HEK293 (cell line): ENCODE measurements at regions not wholly inside any gene's neighbourhood (a gene's known extent, or its start where the extent isn't known, plus 50 kb on each side); places are given as distances from the start of the nearest gene placed in this dataset.

ENCODE experiments used
- CTCF ChIA-PET: fragments of 350-600 bp; formaldehyde crosslinking; extraction: SDS; loops from one replicate; lab custom pipeline; 2021; ENCODE audit warnings: antibody characterized with exemption; lab: Yijun Ruan, JAX
- POLR2A ChIA-PET: fragments of 300-600 bp; formaldehyde crosslinking; extraction: SDS; loops from one replicate; lab custom pipeline; 2020; ENCODE audit warnings: antibody characterized with exemption, inconsistent platforms; lab: Yijun Ruan, JAX
- H3K27ac ChIP-seq: fragments of 200-500 bp; sonication (Bioruptor generic); 2 replicates; pipeline ENCODE4 v1.5.1; 2014; ENCODE audit warnings: low read depth, low read length, control low read depth, inconsistent platforms; ENCODE audit errors: extremely low read depth
- H3K36me3 ChIP-seq, 2 experiments: fragments of 200-500 bp in 1 of 2; sonication (Bioruptor generic) in 1 of 2; 1 replicate in 1 of 2; 2 replicates in 1 of 2; pipeline ENCODE4 v1.5.1; 2014 to 2017; ENCODE audit warnings: inconsistent platforms in 2 of 2, low read length in 2 of 2; ENCODE audit not compliant: control insufficient read depth in 2 of 2, insufficient read depth in 1 of 2
- H3K4me1 ChIP-seq: fragments of 200-500 bp; sonication (Bioruptor generic); 2 replicates; pipeline ENCODE4 v1.5.1; 2014; ENCODE audit warnings: mild to moderate bottlenecking, low read length, inconsistent platforms; ENCODE audit not compliant: control insufficient read depth, insufficient read depth
- H3K4me3 ChIP-seq: 2 replicates; pipeline ENCODE4 v1.5.1; 2011; ENCODE audit warnings: low read depth, mild to moderate bottlenecking, control low read depth, low read length, moderate library complexity
- H3K9me3 ChIP-seq: fragments of 200-500 bp; sonication (Bioruptor generic); 2 replicates; pipeline ENCODE4 v1.5.1; 2014; ENCODE audit warnings: low read depth, low read length, inconsistent platforms; ENCODE audit not compliant: control insufficient read depth, insufficient read depth
- BCL11A ChIP-seq: fragments of 450-650 bp; formaldehyde crosslinking; IDR thresholded peaks from 2 replicates; pipeline ENCODE4 v1.5.1; 2016; ENCODE audit warnings: low read depth, missing biosample characterization, missing genetic modification characterization
- KLF9 ChIP-seq: fragments of 450-650 bp; formaldehyde crosslinking; IDR thresholded peaks from 2 replicates; pipeline ENCODE4 v1.5.1; 2016; ENCODE audit warnings: missing biosample characterization, missing genetic modification characterization, low read depth
- REPIN1 ChIP-seq: fragments of 450-650 bp; formaldehyde crosslinking; IDR thresholded peaks from 2 replicates; pipeline ENCODE4 v1.5.1; 2017; ENCODE audit warnings: missing biosample characterization, missing genetic modification characterization, low read depth
- SCRT2 ChIP-seq: fragments of 450-650 bp; formaldehyde crosslinking; IDR thresholded peaks from 2 replicates; pipeline ENCODE4 v1.5.1; 2016; ENCODE audit warnings: missing biosample characterization, missing genetic modification characterization
- ZBTB1 ChIP-seq: fragments of 450-650 bp; formaldehyde crosslinking; IDR thresholded peaks from 2 replicates; pipeline ENCODE4 v1.5.1; 2016; ENCODE audit warnings: missing biosample characterization, missing genetic modification characterization
- ZBTB11 ChIP-seq: fragments of 450-650 bp; formaldehyde crosslinking; conservative IDR thresholded peaks from 2 replicates; pipeline ENCODE4 v1.5.1; 2016; ENCODE audit warnings: low read depth, missing biosample characterization, missing genetic modification characterization
- ZIC2 ChIP-seq: fragments of 450-650 bp; formaldehyde crosslinking; IDR thresholded peaks from 2 replicates; pipeline ENCODE4 v1.5.1; 2016; ENCODE audit warnings: missing biosample characterization, missing genetic modification characterization
- ZNF114 ChIP-seq: fragments of 450-650 bp; formaldehyde crosslinking; IDR thresholded peaks from 2 replicates; pipeline ENCODE4 v1.5.0; 2017; ENCODE audit warnings: missing biosample characterization, missing genetic modification characterization
- ZNF133 ChIP-seq: fragments of 450-650 bp; formaldehyde crosslinking; IDR thresholded peaks from 2 replicates; pipeline ENCODE4 v1.5.1; 2016; ENCODE audit warnings: missing biosample characterization, missing genetic modification characterization
- ZNF26 ChIP-seq: fragments of 450-650 bp; formaldehyde crosslinking; IDR thresholded peaks from 2 replicates; pipeline ENCODE4 v1.5.1; 2016; ENCODE audit warnings: missing biosample characterization, missing genetic modification characterization
- ZNF292 ChIP-seq: fragments of 450-650 bp; formaldehyde crosslinking; IDR thresholded peaks from 2 replicates; pipeline ENCODE4 v1.5.1; 2016; ENCODE audit warnings: low read depth, missing biosample characterization, missing genetic modification characterization, borderline replicate concordance
- ZNF362 ChIP-seq: fragments of 450-650 bp; formaldehyde crosslinking; IDR thresholded peaks from 2 replicates; pipeline ENCODE4 v1.5.1; 2016; ENCODE audit warnings: missing biosample characterization, missing genetic modification characterization
- ZNF530 ChIP-seq: fragments of 450-650 bp; formaldehyde crosslinking; IDR thresholded peaks from 2 replicates; pipeline ENCODE4 v1.5.1; 2016; ENCODE audit warnings: low read depth, missing biosample characterization, missing genetic modification characterization
- ZNF701 ChIP-seq: fragments of 450-650 bp; formaldehyde crosslinking; IDR thresholded peaks from 2 replicates; pipeline ENCODE4 v1.5.1; 2016; ENCODE audit warnings: missing biosample characterization, missing genetic modification characterization
- ZNF768 ChIP-seq: fragments of 450-650 bp; formaldehyde crosslinking; IDR thresholded peaks from 2 replicates; pipeline ENCODE4 v1.5.1; 2018; ENCODE audit warnings: missing biosample characterization, mild to moderate bottlenecking, missing genetic modification characterization
- ZNF776 ChIP-seq: fragments of 450-650 bp; formaldehyde crosslinking; IDR thresholded peaks from 2 replicates; pipeline ENCODE4 v1.5.0; 2017; ENCODE audit warnings: missing biosample characterization, missing genetic modification characterization, borderline replicate concordance
- ZNF785 ChIP-seq: fragments of 450-650 bp; formaldehyde crosslinking; IDR thresholded peaks from 2 replicates; pipeline ENCODE4 v1.5.1; 2016; ENCODE audit warnings: missing biosample characterization, missing genetic modification characterization
- ZNF791 ChIP-seq: fragments of 450-650 bp; formaldehyde crosslinking; IDR thresholded peaks from 2 replicates; pipeline ENCODE4 v1.5.1; 2016; ENCODE audit warnings: missing biosample characterization, missing genetic modification characterization
- ZNF792 ChIP-seq: fragments of 450-650 bp; formaldehyde crosslinking; IDR thresholded peaks from 2 replicates; pipeline ENCODE4 v1.5.1; 2016; ENCODE audit warnings: missing biosample characterization, missing genetic modification characterization

- CTCF ChIA-PET = interaction anchor here (0.6 to 0.9 kb wide), 2 partner anchors 10 to 594 kb away, joined by 3 read pairs; no protein-coding TSS in a partner anchor
- no peaks in the 10 kb centered on the region for H3K4me1 ChIP-seq
- TF ChIP-seq ZNF768 (tag by site-specific recombination) = no peak
- TF ChIP-seq, all 188 proteins: peak for 0
- POLR2A ChIA-PET = no interaction called here
- Histone ChIP-seq H3K4me3 (no peak overlapping the region), H3K9me3 (no peaks in the 10 kb centered on the region), H3K27ac (no peak overlapping the region), H3K36me3 (no peaks in the 10 kb centered on the region)
Measured at GRCh38 chr11:92504004-92504403, 279.4 kb downstream of the FAT3 start.

GRCh38 chr11:92504534-92504933 is 279.9 kb downstream of the FAT3 start:
- ChIA-PET POLR2A (no interaction called here), CTCF (interaction anchor here (0.9 kb wide), 1 partner anchor 10 kb away, joined by 3 read pairs; no protein-coding TSS in a partner anchor)
- no peaks in the 10 kb centered on the region for H3K36me3 ChIP-seq
- no peaks in the 10 kb centered on the region for H3K4me1 ChIP-seq
- H3K27ac ChIP-seq = no peak overlapping the region
- no peak for TF ChIP-seq ZNF114 (tag by site-specific recombination)
- TF ChIP-seq SCRT2 = no peak
- TF ChIP-seq ZNF292 (tag by site-specific recombination) = no peak
- no peak for TF ChIP-seq ZNF792 (tag by site-specific recombination)
- no peak for TF ChIP-seq ZNF26
- TF ChIP-seq ZNF133 = no peak
- no peak for TF ChIP-seq ZNF791 (tag by site-specific recombination)
- TF ChIP-seq BCL11A (tag by site-specific recombination) = no peak
- TF ChIP-seq ZBTB1 (tag by site-specific recombination) = no peak
- H3K4me3 ChIP-seq = no peak overlapping the region
- no peaks in the 10 kb centered on the region for H3K9me3 ChIP-seq

- no peak overlapping the region for H3K27ac ChIP-seq
Measured at GRCh38 chr11:92505689-92506088, 281.1 kb downstream of the FAT3 start.

GRCh38 chr11:92506809-92507336 is 282.3 kb downstream of the FAT3 start:
- CTCF ChIA-PET = no interaction called here
- Histone ChIP-seq H3K9me3 (no peaks in the 10 kb centered on the region), H3K36me3 (no peaks in the 10 kb centered on the region), H3K27ac (no peak overlapping the region), H3K4me3 (no peak overlapping the region), H3K4me1 (no peaks in the 10 kb centered on the region)
- no peak for TF ChIP-seq REPIN1 (tag by site-specific recombination)
- TF ChIP-seq ZNF701 = no peak
- no peak for TF ChIP-seq ZBTB11 (tag by site-specific recombination)
- POLR2A ChIA-PET = no interaction called here

More at GRCh38 chr11:92505689-92506088, 281.1 kb downstream of the FAT3 start:
- no peaks in the 10 kb centered on the region for H3K36me3 ChIP-seq
- ChIA-PET POLR2A (no interaction called here), CTCF (no interaction called here)
- H3K4me1 ChIP-seq = no peaks in the 10 kb centered on the region
- TF ChIP-seq ZNF292 (tag by site-specific recombination) = no peak
- no peak for TF ChIP-seq ZNF785
- no peak for TF ChIP-seq ZNF776
- TF ChIP-seq ZIC2 (tag by site-specific recombination) = peak; percentile 58
- no peak for TF ChIP-seq ZNF530 (tag by site-specific recombination)
- no peak for TF ChIP-seq ZNF362 (tag by site-specific recombination)
- TF ChIP-seq ZNF792 (tag by site-specific recombination) = no peak
- no peak for TF ChIP-seq KLF9 (tag by site-specific recombination)
- no peak overlapping the region for H3K4me3 ChIP-seq
- H3K9me3 ChIP-seq = no peaks in the 10 kb centered on the region
